MV-4-11 (cell line): ENCODE measurements at regions not wholly inside any gene's neighbourhood (a gene's known extent, or its start where the extent isn't known, plus 50 kb on each side); places are given as distances from the start of the nearest gene placed in this dataset.

Source experiments
- DNase-seq: peaks from one replicate; lab custom pipeline; 2025; lab: John Stamatoyannopoulos, UW

DNA sequence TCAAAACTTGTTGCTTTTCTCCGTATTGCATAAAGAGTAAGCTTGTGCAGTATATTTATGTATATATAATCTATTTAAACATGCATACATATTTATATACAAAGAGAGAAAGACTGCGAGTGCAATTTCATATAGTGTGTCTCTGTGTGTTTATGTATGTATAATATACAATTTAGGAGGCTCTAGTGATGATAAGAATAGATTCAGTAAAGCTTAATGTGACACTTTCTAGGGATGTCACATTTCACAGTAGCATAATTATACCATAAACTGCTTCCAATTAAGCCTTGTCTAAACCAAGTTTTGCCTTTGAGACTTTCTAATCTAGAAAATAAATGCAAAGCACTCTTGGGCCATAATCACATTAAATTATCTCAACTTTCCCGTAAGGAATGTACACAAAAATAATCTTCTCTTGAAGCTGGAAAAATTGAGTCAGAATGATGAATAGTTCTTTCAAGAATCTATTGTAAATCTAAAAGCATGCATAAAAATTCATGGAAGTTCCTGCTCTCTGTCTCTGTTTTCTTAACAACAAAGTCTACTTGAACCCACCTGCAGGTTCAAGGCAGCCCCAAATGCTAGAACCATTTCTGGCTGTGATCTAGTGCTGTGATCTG is 114.1 kb upstream of the NPY2R start:
- DNase-seq, result no peak

DNA sequence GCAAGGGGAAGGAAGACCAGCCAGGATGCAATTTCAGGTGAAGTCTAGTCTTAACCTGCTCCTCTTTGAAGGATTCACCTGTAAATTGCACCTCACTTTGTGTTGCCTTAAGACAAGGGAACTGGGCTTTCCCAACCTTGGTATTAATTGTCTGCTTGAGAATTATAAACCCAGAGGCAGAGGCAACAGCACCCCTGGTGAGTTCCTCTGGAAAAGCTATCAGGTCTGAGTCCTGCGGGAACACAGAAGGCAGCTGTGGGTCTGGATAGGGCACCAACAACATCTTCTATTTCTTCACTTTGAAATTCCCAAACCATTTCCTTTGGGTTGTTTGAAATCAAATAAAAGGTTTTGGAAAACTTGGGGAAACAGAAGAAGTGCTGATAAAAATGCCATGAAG is 109.2 kb upstream of the NPY2R start:
- no peak for DNase-seq

DNA sequence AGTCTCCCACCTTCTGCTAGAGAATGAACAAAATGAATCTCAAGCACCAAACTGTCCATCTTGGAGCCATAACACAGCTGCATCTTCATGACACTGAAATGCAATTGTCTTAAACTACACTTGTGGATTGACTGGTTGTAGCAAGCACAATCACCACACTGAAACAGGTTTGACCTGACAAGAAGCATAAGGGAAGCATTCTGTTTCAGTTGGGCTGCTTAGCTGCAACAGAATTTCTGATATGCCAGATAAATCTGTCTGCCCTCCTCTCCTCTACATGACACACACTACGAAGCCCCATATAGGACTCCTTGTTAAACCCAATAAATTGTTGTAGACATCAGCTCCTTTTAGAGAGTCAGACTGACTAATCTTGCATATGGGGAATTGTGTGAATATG is 101.8 kb upstream of the NPY2R start:
- no peak for DNase-seq

- DNase-seq, result no peak
Measured at GRCh38 chr4:155107059-155107458, 101.4 kb upstream of the NPY2R start.

- DNase-seq, result no peak
Measured at GRCh38 chr4:155114790-155115189, 93.6 kb upstream of the NPY2R start.

GRCh38 chr4:155119006-155119405 is 89.4 kb upstream of the NPY2R start:
- DNase-seq, result no peak

DNA sequence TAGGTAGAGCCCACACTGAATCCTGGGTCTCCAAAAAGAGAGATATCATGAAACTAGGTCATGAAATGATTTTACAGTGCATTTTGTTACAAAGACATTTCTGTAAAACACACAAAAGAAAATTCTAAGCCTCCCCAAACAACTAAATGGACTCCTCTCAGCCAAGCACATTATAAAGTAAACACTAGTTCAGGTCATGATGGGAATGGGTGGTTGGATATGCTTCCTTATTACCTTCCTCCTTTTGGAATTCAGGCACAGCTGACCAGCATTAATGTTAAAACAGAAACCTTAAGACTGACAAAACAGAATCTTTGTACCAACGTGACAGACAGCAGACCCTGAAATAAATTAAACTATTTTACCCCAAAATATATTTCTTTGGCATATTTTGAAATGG is 87.9 kb upstream of the NPY2R start:
- DNase-seq, result no peak

DNA sequence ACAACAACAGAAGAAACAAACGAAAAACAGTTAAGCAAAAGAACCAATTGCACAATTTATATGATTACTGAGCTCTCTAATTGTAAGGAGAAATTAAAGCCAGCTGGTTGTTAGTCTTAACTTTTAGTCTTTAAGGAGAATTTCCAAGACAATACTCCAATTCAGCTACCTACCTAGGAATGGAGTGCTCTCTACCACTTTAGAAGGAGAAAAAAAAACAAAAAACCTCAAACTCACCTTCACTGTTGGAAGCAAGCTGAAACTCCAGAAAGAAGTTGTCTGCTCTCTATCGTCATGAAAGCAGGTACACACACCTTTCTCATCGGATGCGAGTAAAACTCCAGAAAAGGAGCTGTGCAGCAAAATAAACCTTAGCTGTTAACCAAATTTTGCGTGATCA is 86.1 kb upstream of the NPY2R start:
- DNase-seq, result no peak

DNA sequence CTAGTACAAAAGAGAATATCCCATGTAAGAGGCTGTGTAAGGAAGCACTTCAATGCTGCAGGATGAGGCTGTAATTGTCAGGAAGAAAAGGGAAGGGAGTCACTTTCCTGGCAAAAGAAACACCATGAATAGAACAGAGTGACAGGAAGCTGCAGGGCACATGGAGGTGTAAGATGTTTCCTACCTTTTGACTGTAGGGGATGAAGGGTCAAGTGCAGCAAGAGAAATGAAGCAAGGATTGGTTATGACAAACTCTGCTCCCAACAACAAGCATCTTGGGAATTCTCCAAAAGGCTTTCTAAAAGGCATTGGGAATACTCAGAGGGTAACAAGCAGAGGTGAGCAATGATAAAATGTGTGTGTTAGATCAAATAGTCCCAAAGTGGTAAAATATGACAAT is 74.3 kb upstream of the NPY2R start:
- DNase-seq, result no peak

DNA sequence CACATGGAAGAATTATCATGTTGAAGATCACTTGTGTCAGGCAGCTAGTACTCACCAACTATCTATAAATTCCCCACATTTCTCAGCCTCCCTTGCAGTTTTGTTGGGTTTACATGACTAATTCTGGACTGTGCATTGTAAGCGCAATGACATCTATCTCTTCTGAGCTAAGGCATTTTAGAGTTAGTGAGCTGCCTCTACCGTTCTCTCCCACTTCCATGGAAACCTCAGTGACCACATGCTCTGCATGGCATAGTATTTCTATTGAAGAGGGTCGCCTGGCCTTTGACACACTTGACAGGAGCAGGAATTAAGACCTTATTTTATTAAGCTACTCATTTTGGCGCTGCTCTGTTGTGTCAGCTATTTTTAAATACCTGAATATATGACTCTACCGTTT is 67.5 kb upstream of the NPY2R start:
- no peak for DNase-seq

DNA sequence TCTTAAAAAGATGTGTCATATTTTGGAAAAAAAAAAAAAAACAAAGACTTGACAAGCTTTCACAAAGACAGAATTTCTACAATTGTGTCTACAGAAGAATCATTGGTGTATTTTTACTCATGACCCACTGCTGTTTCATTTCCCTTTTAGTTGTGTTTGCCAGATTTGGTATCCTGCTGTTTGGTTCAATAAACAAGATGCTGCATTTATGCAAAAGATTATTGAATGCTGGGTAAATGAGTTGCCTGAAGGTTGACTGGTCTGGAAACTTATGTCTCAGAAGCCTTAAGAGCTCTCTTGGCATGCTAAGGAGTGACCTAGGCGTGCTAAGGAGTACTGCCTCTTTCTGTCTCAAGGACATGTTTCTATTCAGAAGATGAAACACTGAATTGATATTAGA is 64.9 kb upstream of the NPY2R start:
- DNase-seq, result no peak
